ENCODE measurements at regions not wholly inside any gene's neighbourhood (a gene's known extent, or its start where the extent isn't known, plus 50 kb on each side); places are given as distances from the start of the nearest gene placed in this dataset.

- no peak for DNase-seq (ENCODE audit: low read depth in 1 of 2, low spot score in 1 of 2)
- Histone ChIP-seq H3K27ac (replicated peaks) (no peak overlapping the region), H3K4me3 (replicated peaks; ENCODE audit: insufficient read depth, low read length) (no peak overlapping the region), H3K27me3 (ENCODE audit: insufficient read depth, poor library complexity, severe bottlenecking) (no peaks in the 10 kb centered on the region)
- no peak for TF ChIP-seq CTCF (IDR thresholded peaks at IDR 0.05; ENCODE audit: insufficient read depth, low read length)
Measured at GRCh38 chr12:60197589-60197988, 601.8 kb downstream of the SLC16A7 start.

- no peak overlapping the region for H3K27ac ChIP-seq (replicated peaks)
- TF ChIP-seq SPI1 (IDR thresholded peaks at IDR 0.05; ENCODE audit: borderline replicate concordance, low read depth) (no peak), CTCF (IDR thresholded peaks at IDR 0.05; ENCODE audit: insufficient read depth, low read length) (no peak), POLR2AphosphoS5 (IDR thresholded peaks at IDR 0.05; ENCODE audit: low read depth) (no peak), GABPA (IDR thresholded peaks at IDR 0.05; ENCODE audit: low read depth) (no peak)
- TF ChIP-seq, protein P1, sequence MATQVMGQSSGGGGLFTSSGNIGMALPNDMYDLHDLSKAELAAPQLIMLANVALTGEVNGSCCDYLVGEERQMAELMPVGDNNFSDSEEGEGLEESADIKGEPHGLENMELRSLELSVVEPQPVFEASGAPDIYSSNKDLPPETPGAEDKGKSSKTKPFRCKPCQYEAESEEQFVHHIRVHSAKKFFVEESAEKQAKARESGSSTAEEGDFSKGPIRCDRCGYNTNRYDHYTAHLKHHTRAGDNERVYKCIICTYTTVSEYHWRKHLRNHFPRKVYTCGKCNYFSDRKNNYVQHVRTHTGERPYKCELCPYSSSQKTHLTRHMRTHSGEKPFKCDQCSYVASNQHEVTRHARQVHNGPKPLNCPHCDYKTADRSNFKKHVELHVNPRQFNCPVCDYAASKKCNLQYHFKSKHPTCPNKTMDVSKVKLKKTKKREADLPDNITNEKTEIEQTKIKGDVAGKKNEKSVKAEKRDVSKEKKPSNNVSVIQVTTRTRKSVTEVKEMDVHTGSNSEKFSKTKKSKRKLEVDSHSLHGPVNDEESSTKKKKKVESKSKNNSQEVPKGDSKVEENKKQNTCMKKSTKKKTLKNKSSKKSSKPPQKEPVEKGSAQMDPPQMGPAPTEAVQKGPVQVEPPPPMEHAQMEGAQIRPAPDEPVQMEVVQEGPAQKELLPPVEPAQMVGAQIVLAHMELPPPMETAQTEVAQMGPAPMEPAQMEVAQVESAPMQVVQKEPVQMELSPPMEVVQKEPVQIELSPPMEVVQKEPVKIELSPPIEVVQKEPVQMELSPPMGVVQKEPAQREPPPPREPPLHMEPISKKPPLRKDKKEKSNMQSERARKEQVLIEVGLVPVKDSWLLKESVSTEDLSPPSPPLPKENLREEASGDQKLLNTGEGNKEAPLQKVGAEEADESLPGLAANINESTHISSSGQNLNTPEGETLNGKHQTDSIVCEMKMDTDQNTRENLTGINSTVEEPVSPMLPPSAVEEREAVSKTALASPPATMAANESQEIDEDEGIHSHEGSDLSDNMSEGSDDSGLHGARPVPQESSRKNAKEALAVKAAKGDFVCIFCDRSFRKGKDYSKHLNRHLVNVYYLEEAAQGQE (IDR thresholded peaks at IDR 0.05; ENCODE audit: insufficient replicate concordance, low read depth): no peak
- no peak overlapping the region for H3K4me3 ChIP-seq (replicated peaks; ENCODE audit: insufficient read depth, low read length)
- H3K27me3 ChIP-seq (ENCODE audit: insufficient read depth, poor library complexity, severe bottlenecking): no peaks in the 10 kb centered on the region
- no peak for DNase-seq (ENCODE audit: low read depth in 1 of 2, low spot score in 1 of 2)
Measured at GRCh38 chr12:60201891-60202290, 606.1 kb downstream of the SLC16A7 start.

DNA sequence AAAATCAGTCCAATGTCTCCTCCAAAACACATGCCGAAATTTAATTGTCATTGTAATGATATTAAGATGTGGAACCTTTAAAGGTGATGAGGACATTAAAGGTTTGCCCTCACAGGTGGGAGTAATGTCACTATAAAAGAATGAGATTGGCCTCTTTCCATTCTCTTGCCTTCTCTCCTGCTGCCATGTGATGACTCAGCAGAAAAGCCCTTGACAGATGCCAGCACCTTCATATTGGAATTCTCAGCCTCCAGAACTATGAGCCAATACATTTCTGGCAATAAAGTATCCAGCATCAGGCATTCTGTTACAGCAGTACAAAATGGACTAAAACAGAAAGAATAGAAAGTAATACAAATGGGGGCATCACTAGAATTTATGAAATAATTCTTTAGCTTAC is 609.7 kb downstream of the SLC16A7 start:
- Histone ChIP-seq H3K4me3 (replicated peaks; ENCODE audit: insufficient read depth, low read length) (no peak overlapping the region), H3K27me3 (ENCODE audit: insufficient read depth, poor library complexity, severe bottlenecking) (no peaks in the 10 kb centered on the region), H3K27ac (replicated peaks) (no peak overlapping the region)
- no peak for DNase-seq (ENCODE audit: low read depth in 1 of 2, low spot score in 1 of 2)
- no peak for TF ChIP-seq POLR2AphosphoS5 (IDR thresholded peaks at IDR 0.05; ENCODE audit: low read depth)
- TF ChIP-seq, protein P1 (IDR thresholded peaks at IDR 0.05; ENCODE audit: insufficient replicate concordance, low read depth): no peak
- no peak for TF ChIP-seq CTCF (IDR thresholded peaks at IDR 0.05; ENCODE audit: insufficient read depth, low read length)
- TF ChIP-seq SPI1 (IDR thresholded peaks at IDR 0.05; ENCODE audit: borderline replicate concordance, low read depth): no peak
- TF ChIP-seq GABPA (IDR thresholded peaks at IDR 0.05; ENCODE audit: low read depth): no peak

GRCh38 chr12:60209521-60209920 is 613.7 kb downstream of the SLC16A7 start:
- no peak overlapping the region for H3K27ac ChIP-seq (replicated peaks)
- TF ChIP-seq, protein P1 (IDR thresholded peaks at IDR 0.05; ENCODE audit: insufficient replicate concordance, low read depth): no peak
- TF ChIP-seq POLR2AphosphoS5 (IDR thresholded peaks at IDR 0.05; ENCODE audit: low read depth) (no peak), CTCF (IDR thresholded peaks at IDR 0.05; ENCODE audit: insufficient read depth, low read length) (no peak), SPI1 (IDR thresholded peaks at IDR 0.05; ENCODE audit: borderline replicate concordance, low read depth) (no peak), GABPA (IDR thresholded peaks at IDR 0.05; ENCODE audit: low read depth) (no peak)
- no peaks in the 10 kb centered on the region for H3K27me3 ChIP-seq (ENCODE audit: insufficient read depth, poor library complexity, severe bottlenecking)
- H3K4me3 ChIP-seq (replicated peaks; ENCODE audit: insufficient read depth, low read length): no peak overlapping the region
- no peak for DNase-seq (ENCODE audit: low read depth in 1 of 2, low spot score in 1 of 2)
